Large intestine (tissue), 3 donors: ENCODE measurements at regions not wholly inside any gene's neighbourhood (a gene's known extent, or its start where the extent isn't known, plus 50 kb on each side); places are given as distances from the start of the nearest gene placed in this dataset.

Experiments
- DNase-seq, 2 donors: peaks; one replicate each; pipeline versions ENCODE4 v3.0.0 to v3.0.0-alpha.2; 2013
- H3K27ac ChIP-seq: one replicate; pipeline ENCODE4 v1.5.1; 2013; ENCODE audit warnings: low read length
- H3K27me3 ChIP-seq: 2 replicates; pipeline ENCODE4 v1.6.1; 2013; ENCODE audit warnings: low read length; ENCODE audit not compliant: control insufficient read depth, insufficient read depth
- H3K36me3 ChIP-seq: 2 replicates; pipeline ENCODE4 v1.6.1; 2013; ENCODE audit warnings: low read length; ENCODE audit not compliant: control insufficient read depth, insufficient read depth
- H3K4me1 ChIP-seq: one replicate; pipeline ENCODE4 v1.6.1; 2013; ENCODE audit warnings: low read length; ENCODE audit not compliant: control insufficient read depth, insufficient read depth
- H3K4me3 ChIP-seq: one replicate; pipeline ENCODE4 v1.5.1; 2013; ENCODE audit warnings: low read length
- H3K9me3 ChIP-seq: one replicate; pipeline ENCODE4 v1.6.1; 2013; ENCODE audit warnings: mild to moderate bottlenecking, low read depth, low read length, moderate library complexity; ENCODE audit not compliant: control insufficient read depth
- WGBS: methylation state at CpG from one replicate; pipeline ENCODE4 v1.1.5; 2013; ENCODE audit warnings: low lambda C conversion rate; ENCODE audit not compliant: insufficient coverage; 5-methylcytosine and 5-hydroxymethylcytosine counted together

- H3K4me3 ChIP-seq, result no peak overlapping the region
- no peak overlapping the region for H3K27ac ChIP-seq
- no peaks in the 10 kb centered on the region for H3K4me1 ChIP-seq
- H3K9me3 ChIP-seq, result no peaks in the 10 kb centered on the region
- no peak for DNase-seq
- no peaks in the 10 kb centered on the region for H3K36me3 ChIP-seq
- WGBS, result 100% methylated on average over 1 of the region's 1 CpG
- H3K27me3 ChIP-seq, result peaks cover 2% of the 10 kb centered on the region
Observed at GRCh38 chr9:108586471-108587139, 269.2 kb downstream of the ACTL7B start.

- Histone ChIP-seq H3K36me3 (no peaks in the 10 kb centered on the region), H3K9me3 (no peaks in the 10 kb centered on the region), H3K27ac (no peak overlapping the region), H3K27me3 (peaks cover 2% of the 10 kb centered on the region), H3K4me1 (no peaks in the 10 kb centered on the region), H3K4me3 (no peak overlapping the region)
- no peak for DNase-seq
- 67% methylated on average over 1 of the region's 2 CpGs for WGBS
Observed at GRCh38 chr9:108584860-108585259, 270.9 kb downstream of the ACTL7B start.

GRCh38 chr9:108582726-108583125, 273.1 kb downstream of the ACTL7B start:
- no peaks in the 10 kb centered on the region for H3K9me3 ChIP-seq
- no peak overlapping the region for H3K4me3 ChIP-seq
- DNase-seq, result no peak
- H3K27ac ChIP-seq, result no peak overlapping the region
- peaks cover 7% of the 10 kb centered on the region for H3K27me3 ChIP-seq
- H3K4me1 ChIP-seq, result no peaks in the 10 kb centered on the region
- no peaks in the 10 kb centered on the region for H3K36me3 ChIP-seq
- no CpG with 5 or more reads among the region's 5 CpGs for WGBS

DNA sequence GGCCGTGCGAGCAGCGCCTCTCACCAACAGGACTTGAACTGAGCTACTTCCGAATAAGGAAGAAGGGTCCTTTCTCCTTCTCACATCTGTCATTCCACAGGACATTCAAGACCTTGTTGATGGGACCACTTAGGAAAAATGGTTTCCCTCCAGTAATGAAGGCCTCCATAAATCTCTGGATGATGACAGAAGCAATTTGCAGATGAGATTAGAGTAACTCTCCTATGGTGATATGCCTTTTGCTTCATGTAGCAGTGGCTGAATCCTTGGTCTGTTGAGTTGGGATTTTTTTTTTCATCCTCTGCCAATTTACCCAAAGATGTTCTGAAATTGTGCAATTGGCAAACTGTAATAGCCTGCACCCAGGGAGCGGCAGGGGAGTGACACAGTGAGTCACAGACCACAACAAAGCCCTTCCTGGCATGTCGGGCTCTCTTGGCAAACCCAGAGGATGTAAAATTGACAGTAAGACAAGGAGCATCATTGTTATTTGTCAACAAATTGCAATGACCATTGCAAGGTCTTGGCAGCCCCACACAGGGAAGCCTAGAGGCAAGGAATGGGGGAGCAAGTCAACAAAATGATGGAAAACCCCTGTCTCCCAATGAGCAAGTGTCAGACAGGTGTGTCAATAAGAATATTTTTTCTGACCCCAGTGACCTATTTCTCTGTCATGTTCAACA, 275.9 kb downstream of the ACTL7B start:
- DNase-seq, result no peak
- Histone ChIP-seq H3K9me3 (no peaks in the 10 kb centered on the region), H3K27me3 (peaks cover 5% of the 10 kb centered on the region), H3K4me1 (no peaks in the 10 kb centered on the region), H3K27ac (no peak overlapping the region), H3K4me3 (no peak overlapping the region), H3K36me3 (no peaks in the 10 kb centered on the region)
- 92% methylated on average over 2 of the region's 6 CpGs for WGBS

- no peak overlapping the region for H3K4me3 ChIP-seq
- H3K36me3 ChIP-seq, result no peaks in the 10 kb centered on the region
- DNase-seq, result no peak
- H3K27me3 ChIP-seq, result peaks cover 7% of the 10 kb centered on the region
- no peaks in the 10 kb centered on the region for H3K9me3 ChIP-seq
- H3K27ac ChIP-seq, result no peak overlapping the region
- WGBS, result 100% methylated on average over 1 of the region's 1 CpG
- H3K4me1 ChIP-seq, result no peaks in the 10 kb centered on the region
Observed at GRCh38 chr9:108575276-108575675, 280.5 kb downstream of the ACTL7B start.

- Histone ChIP-seq H3K27ac (no peak overlapping the region), H3K9me3 (no peaks in the 10 kb centered on the region), H3K27me3 (peaks cover 2% of the 10 kb centered on the region), H3K4me1 (no peaks in the 10 kb centered on the region), H3K36me3 (no peaks in the 10 kb centered on the region), H3K4me3 (no peak overlapping the region)
- peak; percentile 16 to 19 for DNase-seq
- no CpG with 5 or more reads among the region's 3 CpGs for WGBS
Observed at GRCh38 chr9:108569624-108570023, 286.2 kb downstream of the ACTL7B start.

GRCh38 chr9:108568093-108568492, 287.7 kb downstream of the ACTL7B start:
- no peaks in the 10 kb centered on the region for H3K36me3 ChIP-seq
- WGBS, result no CpG with 5 or more reads among the region's 3 CpGs
- H3K9me3 ChIP-seq, result no peaks in the 10 kb centered on the region
- H3K27ac ChIP-seq, result no peak overlapping the region
- peaks cover 2% of the 10 kb centered on the region for H3K27me3 ChIP-seq
- H3K4me1 ChIP-seq, result no peaks in the 10 kb centered on the region
- H3K4me3 ChIP-seq, result no peak overlapping the region
- DNase-seq, result no peak

DNA sequence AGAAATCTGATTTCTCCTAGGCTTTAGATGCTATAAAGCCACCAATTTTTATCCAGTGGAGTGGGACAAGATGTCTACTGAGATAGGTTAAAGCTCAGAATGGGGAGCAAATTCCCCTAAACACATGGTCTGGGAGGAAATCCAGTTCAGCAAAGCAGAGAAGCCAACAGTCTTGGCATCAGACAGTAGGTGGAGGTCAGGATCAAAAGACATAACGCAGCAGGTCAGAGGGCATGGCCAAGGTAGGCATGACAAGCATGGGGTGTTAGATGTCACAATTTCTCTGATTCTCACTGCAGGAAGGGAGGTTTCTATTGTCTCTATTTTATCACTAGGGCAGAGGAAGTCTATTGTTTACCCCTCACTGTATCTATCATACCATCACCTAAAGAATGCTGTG, 288.2 kb downstream of the ACTL7B start:
- Histone ChIP-seq H3K36me3 (no peaks in the 10 kb centered on the region), H3K4me1 (no peaks in the 10 kb centered on the region), H3K4me3 (no peak overlapping the region), H3K9me3 (no peaks in the 10 kb centered on the region), H3K27me3 (no peaks in the 10 kb centered on the region), H3K27ac (no peak overlapping the region)
- no peak for DNase-seq
- WGBS, result no CpG with 5 or more reads among the region's 1 CpG

GRCh38 chr9:108565651-108566378, 290.0 kb downstream of the ACTL7B start:
- no CpG with 5 or more reads among the region's 2 CpGs for WGBS
- Histone ChIP-seq H3K27ac (no peak overlapping the region), H3K27me3 (peaks cover 3% of the 10 kb centered on the region), H3K9me3 (no peaks in the 10 kb centered on the region), H3K4me1 (no peaks in the 10 kb centered on the region), H3K36me3 (no peaks in the 10 kb centered on the region), H3K4me3 (no peak overlapping the region)
- DNase-seq, result peak; percentile 66 to 75

DNA sequence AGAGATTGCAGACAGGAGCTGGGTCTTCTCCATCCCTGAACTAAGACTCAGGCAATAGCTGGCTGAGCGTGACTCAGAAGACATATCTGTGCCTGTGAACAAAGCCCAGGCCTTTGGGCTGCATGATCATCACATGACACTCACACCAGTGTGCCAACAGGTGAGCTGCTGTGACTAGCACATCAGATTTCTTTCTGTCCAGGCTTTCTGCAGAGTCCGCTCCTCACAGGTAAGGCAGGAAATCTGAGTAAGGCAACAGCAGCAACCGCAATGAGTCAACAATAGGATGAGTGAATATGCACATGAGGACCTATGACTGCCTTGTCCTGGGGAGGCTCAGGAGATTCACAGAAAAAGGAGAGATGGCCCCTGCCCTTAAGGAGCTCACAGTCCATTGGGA, 293.6 kb downstream of the ACTL7B start:
- H3K4me3 ChIP-seq, result no peak overlapping the region
- H3K27ac ChIP-seq, result no peak overlapping the region
- H3K4me1 ChIP-seq, result no peaks in the 10 kb centered on the region
- no peaks in the 10 kb centered on the region for H3K36me3 ChIP-seq
- DNase-seq, result peak in 1 of 2 donors; percentile 10
- H3K9me3 ChIP-seq, result no peaks in the 10 kb centered on the region
- peaks cover 6% of the 10 kb centered on the region for H3K27me3 ChIP-seq
- WGBS, result no CpG with 5 or more reads among the region's 3 CpGs
